BE2C (cell line): ENCODE measurements at regions not wholly inside any gene's neighbourhood (a gene's known extent, or its start where the extent isn't known, plus 50 kb on each side); places are given as distances from the start of the nearest gene placed in this dataset.
A peak's percentile ranks its signal among the peaks of the same experiment; 100 is the strongest.

ENCODE experiments used
- DNase-seq: peaks from one replicate; pipeline ENCODE4 v3.0.0-alpha.2; 2020
- H3K27me3 ChIP-seq: fragments of 250-450 bp; sonication (Bioruptor Pico); 2 replicates; pipeline ENCODE4 v1.5.1; 2020; ENCODE audit warnings: mild to moderate bottlenecking
- H3K36me3 ChIP-seq: fragments of 250-450 bp; sonication (Bioruptor Pico); 2 replicates; pipeline ENCODE4 v1.5.1; 2020; ENCODE audit warnings: mild to moderate bottlenecking
- H3K4me1 ChIP-seq: fragments of 250-450 bp; sonication (Bioruptor Pico); 2 replicates; pipeline ENCODE4 v1.5.1; 2020
- H3K4me3 ChIP-seq: 2 replicates; pipeline ENCODE4 v1.5.1; 2011; ENCODE audit warnings: low read depth, low read length
- H3K9me3 ChIP-seq: fragments of 250-450 bp; sonication (Bioruptor Pico); 2 replicates; pipeline ENCODE4 v1.5.1; 2020
- CTCF ChIP-seq: IDR thresholded peaks from 2 replicates; pipeline ENCODE4 v1.5.1; 2012; ENCODE audit warnings: mild to moderate bottlenecking, low read depth, low read length

GRCh38 chr20:55116598-55116997 is 641.2 kb downstream of the DOK5 start:
- no peak overlapping the region for H3K4me3 ChIP-seq
- no peaks in the 10 kb centered on the region for H3K9me3 ChIP-seq
- no peaks in the 10 kb centered on the region for H3K4me1 ChIP-seq
- no peaks in the 10 kb centered on the region for H3K27me3 ChIP-seq
- no peak for DNase-seq
- TF ChIP-seq CTCF: no peak
- H3K36me3 ChIP-seq: no peaks in the 10 kb centered on the region

- no peak for TF ChIP-seq CTCF
- DNase-seq: peak; percentile 11
- Histone ChIP-seq H3K36me3 (no peaks in the 10 kb centered on the region), H3K4me1 (no peaks in the 10 kb centered on the region; the same call in 1 of the 2 replicates), H3K27me3 (no peaks in the 10 kb centered on the region), H3K4me3 (no peak overlapping the region), H3K9me3 (no peaks in the 10 kb centered on the region)
These were observed 627.8 kb downstream of the DOK5 start for GRCh38 chr20:55103188-55103587.

GRCh38 chr20:55099251-55099650 is 623.9 kb downstream of the DOK5 start:
- DNase-seq: no peak
- no peak for TF ChIP-seq CTCF
- H3K9me3 ChIP-seq: no peaks in the 10 kb centered on the region
- no peaks in the 10 kb centered on the region for H3K27me3 ChIP-seq
- no peak overlapping the region for H3K4me3 ChIP-seq
- no peaks in the 10 kb centered on the region; the same call in 1 of the 2 replicates for H3K4me1 ChIP-seq
- H3K36me3 ChIP-seq: no peaks in the 10 kb centered on the region

GRCh38 chr20:55097621-55098020 is 622.2 kb downstream of the DOK5 start:
- no peak for DNase-seq
- Histone ChIP-seq H3K9me3 (no peaks in the 10 kb centered on the region), H3K36me3 (no peaks in the 10 kb centered on the region), H3K4me1 (no peaks in the 10 kb centered on the region), H3K4me3 (no peak overlapping the region), H3K27me3 (no peaks in the 10 kb centered on the region)
- no peak for TF ChIP-seq CTCF

- no peaks in the 10 kb centered on the region for H3K4me1 ChIP-seq
- H3K27me3 ChIP-seq: no peaks in the 10 kb centered on the region
- TF ChIP-seq CTCF: no peak
- H3K4me3 ChIP-seq: no peak overlapping the region
- H3K9me3 ChIP-seq: no peaks in the 10 kb centered on the region
- no peaks in the 10 kb centered on the region for H3K36me3 ChIP-seq
- no peak for DNase-seq
These were observed 620.5 kb downstream of the DOK5 start for GRCh38 chr20:55095745-55096400.

GRCh38 chr20:55094353-55094861 is 619.0 kb downstream of the DOK5 start:
- TF ChIP-seq CTCF: no peak
- no peak overlapping the region for H3K4me3 ChIP-seq
- no peak for DNase-seq
- H3K36me3 ChIP-seq: no peaks in the 10 kb centered on the region
- H3K9me3 ChIP-seq: no peaks in the 10 kb centered on the region
- no peaks in the 10 kb centered on the region for H3K27me3 ChIP-seq
- no peaks in the 10 kb centered on the region for H3K4me1 ChIP-seq
